NK-92 (cell line): ENCODE measurements at regions not wholly inside any gene's neighbourhood (a gene's known extent, or its start where the extent isn't known, plus 50 kb on each side); places are given as distances from the start of the nearest gene placed in this dataset.
"Not testable (repeated sequence)": the region's sequence is repeated elsewhere in the genome, so short reads cannot be mapped to it uniquely, and the experiment has no call there.

Experiments
- DNase-seq: peaks from one replicate; lab custom pipeline; 2025; ENCODE audit not compliant: unreplicated experiment; lab: John Stamatoyannopoulos, UW

- DNase-seq = no peak
These were observed 147.4 kb downstream of the ABHD5 start for GRCh38 chr3:43838009-43838758.

DNA sequence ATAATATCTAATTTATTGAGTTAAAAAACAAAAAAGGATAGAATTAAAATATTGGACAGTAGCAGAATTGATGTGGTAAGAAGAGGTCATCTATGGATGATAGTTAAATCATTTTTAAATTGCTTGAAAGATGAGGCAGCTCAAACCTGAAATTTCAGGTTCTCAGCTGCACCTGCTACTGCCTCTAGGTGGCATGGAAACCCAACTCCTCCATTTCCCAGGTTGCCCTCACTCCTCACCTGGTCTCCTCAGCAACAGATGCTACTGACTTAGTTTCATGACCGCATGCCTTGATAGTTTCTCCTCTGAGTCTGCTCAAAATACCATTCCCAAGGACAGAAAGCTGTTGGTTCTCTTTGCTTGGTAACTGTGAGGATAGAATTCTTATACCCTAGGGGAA is 148.1 kb downstream of the ABHD5 start:
- DNase-seq = no peak

DNA sequence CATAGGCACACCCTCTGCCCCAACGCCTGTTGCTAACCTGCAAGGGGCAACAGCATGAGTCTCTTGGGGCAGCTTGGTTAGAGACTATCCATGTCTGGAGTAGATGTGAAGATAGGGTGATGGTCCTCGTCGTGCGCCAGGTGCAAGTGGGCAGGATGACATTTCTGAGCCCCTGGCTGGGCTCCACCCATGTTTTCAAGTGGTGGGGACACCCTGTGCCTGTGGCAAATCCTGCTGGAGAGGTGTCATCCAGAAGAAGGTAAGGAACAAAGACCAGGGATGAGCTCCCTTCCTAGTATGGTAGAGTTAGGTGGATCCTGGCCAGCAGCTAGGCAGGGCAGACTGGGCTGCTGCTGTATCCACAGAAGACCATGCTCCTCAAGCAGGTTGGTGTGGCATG is 152.6 kb downstream of the ABHD5 start:
- DNase-seq = no peak

GRCh38 chr3:43844757-43845156 is 154.0 kb downstream of the ABHD5 start:
- DNase-seq = no peak

GRCh38 chr3:43845553-43845952 is 154.8 kb downstream of the ABHD5 start:
- DNase-seq = not testable (repeated sequence)

GRCh38 chr3:43852066-43852465 is 161.3 kb downstream of the ABHD5 start:
- no peak for DNase-seq

DNA sequence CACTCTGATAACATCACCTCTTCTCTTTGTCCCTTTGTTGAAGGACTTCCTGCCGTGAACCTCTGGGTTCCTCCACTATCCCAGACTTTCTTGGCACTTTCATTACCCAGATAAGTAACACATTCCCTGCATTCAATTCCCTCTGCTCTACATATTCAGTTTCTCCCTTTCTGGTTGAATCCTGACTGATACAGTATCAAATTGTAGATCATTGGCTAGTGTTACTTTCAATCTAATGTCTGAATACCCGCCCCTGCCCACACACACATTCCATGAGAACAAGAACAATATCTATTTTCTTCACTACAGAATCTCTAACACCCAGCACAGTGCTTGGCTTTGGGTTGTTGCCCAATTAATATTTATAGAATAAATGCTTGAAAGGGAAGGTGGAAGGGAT is 163.5 kb downstream of the ABHD5 start:
- DNase-seq = no peak

DNA sequence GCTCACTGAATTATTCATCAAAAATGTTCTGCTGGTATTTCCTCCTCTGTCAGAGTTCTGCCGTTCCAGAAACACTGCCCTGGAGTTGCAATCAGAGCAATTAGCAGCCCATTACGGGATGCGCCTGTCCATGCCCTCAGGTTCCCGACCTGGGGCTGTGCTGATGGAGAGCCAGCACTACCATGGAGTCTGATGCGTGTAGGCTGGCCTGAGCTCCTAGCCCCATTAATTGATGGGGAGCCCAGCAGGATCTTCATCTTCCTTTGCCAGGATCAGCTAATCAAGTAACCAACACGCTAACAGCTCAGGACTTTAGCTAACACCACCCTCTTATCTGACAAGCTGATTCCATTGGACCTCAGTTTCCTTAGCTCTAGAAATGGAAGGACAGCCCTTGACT is 164.2 kb downstream of the ABHD5 start:
- DNase-seq = no peak

GRCh38 chr3:43855674-43856299 is 165.0 kb downstream of the ABHD5 start:
- no peak for DNase-seq

DNA sequence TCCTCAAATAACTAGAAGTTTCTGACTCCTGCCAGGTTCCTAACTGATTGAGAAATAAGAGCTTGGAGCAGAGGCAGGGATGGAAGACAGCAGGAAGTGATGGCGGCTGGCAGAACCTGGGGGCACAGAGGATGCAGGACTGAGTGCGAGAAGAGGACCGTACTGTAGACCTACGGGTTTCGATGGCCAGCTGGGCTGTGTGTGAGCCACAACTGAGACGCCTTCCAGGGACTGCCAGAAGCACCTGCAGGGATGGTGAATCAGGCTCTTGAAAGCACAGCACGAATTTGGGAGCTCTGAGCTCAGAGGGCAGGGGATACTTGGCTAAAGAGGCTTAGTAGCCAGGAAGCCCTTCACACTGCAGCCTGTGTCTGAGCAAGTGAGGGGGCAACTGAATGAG is 165.6 kb downstream of the ABHD5 start:
- no peak for DNase-seq

GRCh38 chr3:43856761-43857160 is 166.0 kb downstream of the ABHD5 start:
- DNase-seq = no peak

DNA sequence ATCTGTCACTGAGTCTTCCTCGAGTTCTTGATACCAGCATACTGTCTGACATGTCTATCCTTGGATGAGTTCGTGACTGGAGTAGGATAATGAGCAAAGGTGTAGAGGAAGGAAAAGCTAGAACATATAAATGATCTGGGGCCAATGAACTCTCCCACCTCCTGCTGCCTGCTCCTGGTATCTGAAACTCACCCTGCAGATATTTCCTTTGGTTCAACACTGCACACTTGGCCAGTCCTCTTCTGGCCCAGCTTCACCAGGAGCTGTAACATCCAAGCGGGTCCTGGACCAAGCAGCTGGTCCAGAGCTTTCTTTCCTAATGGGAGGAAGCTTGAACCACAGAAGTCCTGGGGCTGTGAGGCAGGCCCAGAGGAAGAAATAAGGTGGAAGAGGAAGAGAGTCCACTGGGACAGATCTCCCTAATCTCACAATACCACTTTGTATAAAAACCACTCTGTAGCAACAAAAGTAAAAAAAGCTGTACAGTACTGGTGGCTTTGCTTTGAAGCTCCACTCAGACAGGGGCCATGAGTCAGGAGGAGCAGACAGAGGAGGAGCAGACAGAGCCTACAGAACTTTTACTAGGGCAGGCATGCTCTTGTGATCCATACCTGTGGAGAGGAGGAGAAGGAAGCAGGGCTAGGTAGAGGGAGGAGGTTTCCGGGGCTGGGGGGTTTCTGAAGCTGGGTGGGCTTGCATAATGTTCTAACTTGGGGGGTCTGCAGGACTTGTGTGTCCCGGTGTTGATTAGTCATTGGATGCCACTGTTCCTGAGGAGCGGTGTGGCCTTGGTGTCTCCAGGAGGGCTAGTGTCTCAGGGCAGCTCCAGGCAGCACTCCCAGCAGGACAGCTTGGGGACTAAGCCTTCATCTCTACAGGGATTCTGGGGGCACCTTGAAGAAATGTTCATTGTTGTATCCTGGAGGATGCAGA is 166.9 kb downstream of the ABHD5 start:
- DNase-seq = no peak

DNA sequence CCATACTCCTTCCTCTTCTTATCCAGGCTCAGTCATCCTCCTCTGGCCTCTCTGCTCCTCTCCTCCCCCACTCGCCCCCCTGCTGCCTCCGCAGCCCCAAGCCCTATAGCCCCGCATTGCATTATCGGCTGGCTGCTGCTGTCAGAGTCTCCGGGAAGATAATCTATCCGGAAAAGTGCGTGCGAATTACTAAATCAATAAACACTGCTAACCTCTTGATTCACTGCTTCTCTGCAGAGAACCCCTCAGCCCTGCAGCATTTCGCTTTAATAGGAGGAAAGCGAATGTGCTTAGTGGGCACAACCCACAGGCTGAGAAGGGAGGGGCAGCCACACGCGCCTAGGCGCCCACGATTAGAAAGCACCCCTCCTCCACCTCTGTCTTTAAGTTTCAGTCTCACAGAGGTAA is 167.6 kb downstream of the ABHD5 start:
- no peak for DNase-seq

DNA sequence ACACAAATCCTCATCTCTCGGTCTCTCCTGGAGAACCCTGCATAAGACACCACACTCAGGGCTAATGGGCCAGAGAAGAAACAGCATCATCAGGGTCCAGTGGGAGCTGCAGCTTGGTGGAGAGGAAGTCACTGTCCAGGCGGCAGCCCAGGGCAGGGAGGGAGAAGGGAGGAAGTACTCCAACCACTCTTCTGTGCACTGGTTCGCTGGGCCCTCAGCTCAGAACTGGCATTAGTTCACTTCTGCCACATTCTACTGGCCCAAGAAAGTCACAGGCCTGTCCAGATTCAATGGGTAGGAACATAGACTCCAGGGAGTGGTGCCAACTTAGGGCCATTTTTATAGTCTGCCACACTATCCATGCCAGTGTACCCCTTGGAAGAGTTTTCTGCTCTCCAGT is 169.0 kb downstream of the ABHD5 start:
- no peak for DNase-seq

GRCh38 chr3:43861635-43862034 is 170.9 kb downstream of the ABHD5 start:
- no peak for DNase-seq

DNA sequence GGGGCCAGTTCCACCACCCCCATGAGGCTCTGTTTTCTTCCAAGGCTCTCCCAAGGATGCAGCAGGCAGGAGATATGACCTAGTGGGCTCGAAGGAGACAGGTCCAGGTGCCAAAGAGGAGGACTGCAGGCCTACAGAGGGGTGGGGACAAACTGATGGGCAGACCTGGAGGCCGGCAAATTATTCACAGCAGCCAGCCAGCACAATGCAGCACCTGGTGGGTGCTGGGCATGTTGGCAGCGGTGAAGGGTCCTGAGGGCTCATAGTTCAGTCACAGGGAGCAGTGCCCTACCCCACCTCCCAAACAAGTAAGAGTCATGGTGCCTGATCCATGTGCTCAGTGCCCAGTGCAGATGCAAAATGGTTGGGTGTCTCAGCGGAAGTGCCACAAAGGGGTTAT is 171.7 kb downstream of the ABHD5 start:
- no peak for DNase-seq

DNA sequence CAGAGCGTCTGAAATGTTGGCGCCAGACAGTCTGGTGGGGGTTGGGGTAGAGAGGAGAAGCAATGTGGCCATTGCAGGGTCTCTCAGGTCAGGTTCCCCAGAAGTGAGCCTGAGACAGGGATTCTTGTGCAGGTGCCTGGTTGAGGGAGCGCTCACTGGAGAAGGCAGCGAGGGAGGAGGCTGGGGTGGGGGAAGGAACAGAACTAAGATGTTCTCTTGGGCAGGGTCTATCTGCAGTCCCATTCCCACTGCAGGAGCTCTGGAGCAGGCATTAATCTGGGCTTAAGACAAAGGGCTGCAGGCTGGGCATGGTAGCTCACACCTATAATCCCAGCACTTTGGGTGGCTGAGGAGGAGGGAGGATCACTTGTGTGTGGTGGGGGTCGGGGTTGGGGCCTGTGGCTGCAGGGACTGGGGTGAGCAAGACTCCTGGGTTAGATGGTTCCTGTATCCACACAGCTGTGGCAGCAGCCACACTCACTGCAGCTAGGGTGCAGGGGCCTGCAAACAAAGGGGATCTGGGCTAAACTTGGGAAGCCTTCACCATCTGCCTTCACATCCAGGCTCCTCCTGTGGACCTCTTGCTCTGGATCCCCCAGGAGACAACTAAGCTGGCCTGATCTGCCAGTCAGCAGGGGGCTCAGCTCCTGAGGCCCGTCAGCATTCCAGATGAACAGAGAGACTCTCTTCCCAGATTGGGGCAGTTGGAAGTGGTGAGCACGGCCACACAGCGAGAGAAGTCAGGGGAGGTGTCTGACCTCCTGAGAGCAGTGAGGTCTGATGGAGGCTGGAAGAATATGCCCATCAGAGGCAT is 172.5 kb downstream of the ABHD5 start:
- DNase-seq = no peak

DNA sequence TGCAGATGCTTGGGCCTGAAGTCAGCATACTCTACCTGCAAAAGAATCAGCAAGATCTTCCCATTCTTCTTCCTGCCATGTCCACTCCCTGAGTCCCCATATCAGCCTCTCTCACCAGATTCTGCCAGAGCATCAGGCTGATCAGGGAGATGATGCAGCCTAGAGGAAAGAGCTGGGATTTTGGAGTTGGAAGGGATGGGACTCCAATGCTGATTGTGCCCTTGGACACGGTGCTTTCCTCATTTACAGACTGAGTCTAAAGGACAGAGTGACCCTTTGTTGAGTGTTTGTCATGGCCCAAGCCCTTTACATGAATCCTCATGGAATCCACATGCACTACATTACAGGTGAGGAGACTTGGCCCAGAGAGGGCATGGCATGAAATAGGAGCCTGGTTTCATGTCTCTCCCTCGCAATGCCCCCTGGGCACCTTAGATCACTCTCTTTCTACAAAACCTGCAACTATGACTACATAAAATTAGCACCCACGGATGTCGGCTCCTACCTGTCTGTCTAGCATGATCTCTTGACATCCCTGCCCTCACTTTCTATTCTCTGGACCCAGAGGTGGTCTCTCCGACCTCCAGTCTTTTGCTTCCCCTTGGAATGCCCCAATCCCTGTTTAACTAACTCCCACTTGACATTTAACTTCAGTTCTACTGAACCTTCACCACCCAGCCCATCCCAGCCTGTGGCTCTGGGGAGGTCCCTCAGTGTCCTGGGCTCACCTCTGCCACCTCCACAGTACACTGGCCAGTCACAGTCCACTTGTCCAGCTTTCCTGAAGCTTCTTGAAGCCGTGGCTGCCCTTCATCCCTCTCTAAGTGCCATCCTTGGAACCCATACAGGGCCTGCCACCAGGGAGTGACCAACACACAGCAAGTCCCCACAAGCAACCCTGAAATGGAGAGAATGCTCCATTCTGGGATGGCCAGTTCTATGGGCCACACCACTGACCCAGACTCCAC is 173.5 kb downstream of the ABHD5 start:
- no peak for DNase-seq

GRCh38 chr3:43865351-43865750 is 174.6 kb downstream of the ABHD5 start:
- DNase-seq = no peak
